Lower leg skin (tissue), 4 donors: ENCODE measurements at regions not wholly inside any gene's neighbourhood (a gene's known extent, or its start where the extent isn't known, plus 50 kb on each side); places are given as distances from the start of the nearest gene placed in this dataset.

Experiments
- DNase-seq, 2 donors: peaks; one replicate each; pipeline ENCODE4 v3.0.0-alpha.2; 2019; ENCODE audit warnings: low spot score in 2 of 2
- H3K4me3 ChIP-seq: fragments of 200-600 bp; sonication (generic); 2 replicates; pipeline ENCODE4 v1.5.1; 2017; ENCODE audit warnings: mild to moderate bottlenecking, low read depth; ENCODE audit not compliant: poor library complexity, severe bottlenecking
- POLR2A ChIP-seq, 2 donors: fragments of 450-650 bp; IDR thresholded peaks; one replicate each; pipeline ENCODE4 v1.6.1; 2016 to 2017; ENCODE audit warnings: antibody characterized with exemption in 2 of 2, mild to moderate bottlenecking in 1 of 2, moderate library complexity in 1 of 2
- WGBS, 2 donors: methylation state at CpG; one replicate each; pipeline ENCODE4 v1.1.5; 2018; 5-methylcytosine and 5-hydroxymethylcytosine counted together
- intact Hi-C: fragments of 100-400 bp; cut with DNase I; formaldehyde crosslinking; loops from one replicate; pipeline ENCODE4 v1.15.0; 2023; ENCODE audit warnings: low total_unique reads
- TF ChIP-seq, protein P1 (sequence below), 3 donors: fragments of 450-650 bp; IDR thresholded peaks; one replicate each; pipeline ENCODE4 v1.5.1; 2016; ENCODE audit warnings: antibody characterized with exemption in 3 of 3, mild to moderate bottlenecking in 3 of 3, moderate library complexity in 2 of 3

DNA sequence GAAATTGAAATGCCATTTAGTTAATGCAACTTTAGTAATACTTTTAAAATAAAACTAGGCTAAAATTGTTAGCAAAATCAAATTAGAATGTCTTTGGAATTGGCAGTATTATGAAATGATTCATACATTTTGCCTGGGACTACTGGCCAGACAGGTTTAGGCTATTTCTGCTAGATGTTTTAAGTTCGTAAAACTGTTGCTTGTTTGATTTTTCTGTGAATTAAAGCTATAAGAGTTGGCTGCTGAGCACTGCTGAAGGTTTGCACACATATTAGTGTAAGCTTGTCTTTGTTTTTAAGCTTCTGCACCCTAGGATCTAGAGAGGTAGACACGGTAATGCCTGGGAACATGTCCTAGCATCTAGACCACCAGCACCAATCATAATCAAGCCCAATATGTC lies 1094.6 kb upstream of the ADGRL4 start:
- intact Hi-C loops, result no loop called here
- WGBS, 2 donors, result 69 to 94% methylated on average over 2 of the region's 2 CpGs
- no peak for TF ChIP-seq POLR2A (IDR thresholded peaks at IDR 0.05)
- TF ChIP-seq, protein P1, sequence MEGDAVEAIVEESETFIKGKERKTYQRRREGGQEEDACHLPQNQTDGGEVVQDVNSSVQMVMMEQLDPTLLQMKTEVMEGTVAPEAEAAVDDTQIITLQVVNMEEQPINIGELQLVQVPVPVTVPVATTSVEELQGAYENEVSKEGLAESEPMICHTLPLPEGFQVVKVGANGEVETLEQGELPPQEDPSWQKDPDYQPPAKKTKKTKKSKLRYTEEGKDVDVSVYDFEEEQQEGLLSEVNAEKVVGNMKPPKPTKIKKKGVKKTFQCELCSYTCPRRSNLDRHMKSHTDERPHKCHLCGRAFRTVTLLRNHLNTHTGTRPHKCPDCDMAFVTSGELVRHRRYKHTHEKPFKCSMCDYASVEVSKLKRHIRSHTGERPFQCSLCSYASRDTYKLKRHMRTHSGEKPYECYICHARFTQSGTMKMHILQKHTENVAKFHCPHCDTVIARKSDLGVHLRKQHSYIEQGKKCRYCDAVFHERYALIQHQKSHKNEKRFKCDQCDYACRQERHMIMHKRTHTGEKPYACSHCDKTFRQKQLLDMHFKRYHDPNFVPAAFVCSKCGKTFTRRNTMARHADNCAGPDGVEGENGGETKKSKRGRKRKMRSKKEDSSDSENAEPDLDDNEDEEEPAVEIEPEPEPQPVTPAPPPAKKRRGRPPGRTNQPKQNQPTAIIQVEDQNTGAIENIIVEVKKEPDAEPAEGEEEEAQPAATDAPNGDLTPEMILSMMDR (IDR thresholded peaks at IDR 0.05), result no peak
- H3K4me3 ChIP-seq, result no peak overlapping the region
- no peak for DNase-seq

DNA sequence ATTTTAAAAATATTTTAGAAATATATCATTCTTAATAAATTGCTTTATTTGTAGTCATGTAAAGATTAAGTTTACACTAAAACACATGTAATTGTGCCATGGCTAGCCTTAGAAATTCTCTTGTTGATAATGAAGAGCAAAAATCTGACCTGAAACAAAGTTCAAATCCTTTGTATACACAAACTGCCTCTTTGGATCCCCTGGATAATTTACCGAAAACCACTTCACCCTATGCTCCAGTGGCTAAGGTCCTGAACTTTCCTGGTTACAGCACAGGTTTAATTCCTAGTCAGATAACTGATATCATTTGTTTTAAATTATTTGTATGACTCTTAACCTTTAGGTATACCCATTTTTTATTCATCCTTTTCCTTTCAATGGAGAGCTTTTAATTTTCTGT lies 1093.2 kb upstream of the ADGRL4 start:
- intact Hi-C loops, result no loop called here
- no peak overlapping the region for H3K4me3 ChIP-seq
- WGBS, 2 donors, result 88 to 97% methylated on average over 1 of the region's 1 CpG

DNA sequence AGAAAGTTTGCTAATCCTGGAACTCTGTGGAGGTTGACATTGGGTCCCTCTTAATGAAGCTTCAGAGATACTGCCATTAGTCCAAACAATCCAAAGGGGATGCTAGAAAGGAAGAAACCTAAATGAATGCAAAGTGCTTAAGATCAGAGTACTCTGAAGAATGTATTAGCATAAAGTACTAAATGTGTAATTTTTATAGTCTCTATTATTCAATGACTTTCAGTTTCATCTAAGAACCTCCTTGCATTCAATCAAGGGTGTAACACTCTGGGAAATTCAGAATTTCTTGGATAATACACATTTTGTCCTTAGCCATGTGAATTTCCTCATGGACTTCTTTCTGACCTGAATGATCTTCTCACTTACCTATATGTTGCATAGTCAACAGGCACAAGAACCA lies 1078.5 kb upstream of the ADGRL4 start:
- no peak overlapping the region for H3K4me3 ChIP-seq
- no peak for TF ChIP-seq POLR2A (IDR thresholded peaks at IDR 0.05)
- TF ChIP-seq, protein P1 (IDR thresholded peaks at IDR 0.05), result no peak
- DNase-seq, result no peak
- intact Hi-C loops, result no loop called here

More for the DNA sequence above, 1093.2 kb upstream of the ADGRL4 start:
- DNase-seq, result no peak
- TF ChIP-seq POLR2A (IDR thresholded peaks at IDR 0.05), result no peak
- TF ChIP-seq, protein P1 (IDR thresholded peaks at IDR 0.05), result no peak

DNA sequence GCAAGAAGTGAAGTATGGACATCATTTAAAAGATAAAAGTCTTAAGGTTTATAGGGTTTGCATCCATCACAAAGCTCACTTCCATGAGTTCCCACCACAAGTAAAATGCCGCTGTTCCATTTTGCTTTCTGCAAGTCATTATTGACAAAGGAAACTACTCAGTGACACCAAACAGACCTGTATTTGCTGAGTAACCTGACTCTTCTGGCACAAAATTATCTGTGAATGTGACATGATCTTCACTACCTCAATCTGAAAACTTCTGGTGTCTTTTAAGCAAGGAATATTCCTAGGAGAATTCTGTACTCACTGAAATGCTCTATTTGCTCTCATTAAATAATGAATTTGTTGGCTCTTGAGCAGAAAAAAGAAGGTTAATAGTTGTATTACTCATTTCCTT lies 1077.4 kb upstream of the ADGRL4 start:
- DNase-seq, result no peak
- 98 to 100% methylated on average over 1 of the region's 1 CpG for WGBS, 2 donors
- intact Hi-C loops, result no loop called here
- H3K4me3 ChIP-seq, result no peak overlapping the region
- TF ChIP-seq POLR2A (IDR thresholded peaks at IDR 0.05), result no peak
- TF ChIP-seq, protein P1 (IDR thresholded peaks at IDR 0.05), result no peak

DNA sequence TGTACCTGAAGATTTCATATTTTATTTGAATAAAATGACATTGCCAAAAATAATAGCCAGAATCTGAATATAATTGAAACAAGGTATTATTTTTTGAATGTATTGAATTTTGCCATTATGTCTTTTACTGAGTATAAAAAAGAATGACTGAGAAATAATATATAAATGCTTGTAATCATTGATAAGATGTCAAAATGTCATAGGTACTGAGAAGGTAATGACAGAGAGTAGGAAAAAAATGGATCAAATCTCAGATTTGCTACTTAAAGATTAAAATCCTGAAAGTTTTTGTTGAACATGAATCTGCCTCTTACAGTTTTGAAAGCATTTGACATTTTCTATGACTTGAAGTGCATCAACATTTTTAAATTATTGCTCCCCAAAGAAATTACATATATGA lies 1069.9 kb upstream of the ADGRL4 start:
- intact Hi-C loops, result no loop called here
- TF ChIP-seq, protein P1 (IDR thresholded peaks at IDR 0.05), result no peak
- TF ChIP-seq POLR2A (IDR thresholded peaks at IDR 0.05), result no peak
- no peak for DNase-seq

DNA sequence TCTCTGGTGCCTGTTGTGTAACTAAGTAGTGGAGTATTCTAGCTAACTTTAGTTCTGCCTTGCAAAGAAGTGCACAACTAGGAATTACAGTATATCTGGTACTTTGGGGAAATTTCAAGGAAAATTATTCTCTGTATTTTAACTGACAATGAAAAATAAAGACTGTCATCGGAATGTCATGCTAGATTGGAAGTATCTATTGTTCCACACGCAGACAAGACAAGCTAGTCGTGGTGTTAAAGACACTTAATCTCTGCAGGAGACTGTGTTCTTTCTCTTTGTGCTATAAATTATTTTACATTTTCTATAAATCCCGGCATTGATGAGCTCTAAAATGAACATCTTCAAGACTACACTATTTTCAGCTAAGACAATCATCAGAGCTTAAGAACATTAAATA lies 1068.8 kb upstream of the ADGRL4 start:
- TF ChIP-seq POLR2A (IDR thresholded peaks at IDR 0.05), result no peak
- TF ChIP-seq, protein P1 (IDR thresholded peaks at IDR 0.05), result no peak
- intact Hi-C loops, result no loop called here
- DNase-seq, result no peak
- WGBS, 2 donors, result 75 to 87% methylated on average over 4 of the region's 4 CpGs
- no peak overlapping the region for H3K4me3 ChIP-seq

More for the DNA sequence above, 1069.9 kb upstream of the ADGRL4 start:
- no peak overlapping the region for H3K4me3 ChIP-seq
